ENCODE measurements at regions not wholly inside any gene's neighbourhood (a gene's known extent, or its start where the extent isn't known, plus 50 kb on each side); places are given as distances from the start of the nearest gene placed in this dataset.
"Not testable (repeated sequence)": the region's sequence is repeated elsewhere in the genome, so short reads cannot be mapped to it uniquely, and the experiment has no call there.

DNA sequence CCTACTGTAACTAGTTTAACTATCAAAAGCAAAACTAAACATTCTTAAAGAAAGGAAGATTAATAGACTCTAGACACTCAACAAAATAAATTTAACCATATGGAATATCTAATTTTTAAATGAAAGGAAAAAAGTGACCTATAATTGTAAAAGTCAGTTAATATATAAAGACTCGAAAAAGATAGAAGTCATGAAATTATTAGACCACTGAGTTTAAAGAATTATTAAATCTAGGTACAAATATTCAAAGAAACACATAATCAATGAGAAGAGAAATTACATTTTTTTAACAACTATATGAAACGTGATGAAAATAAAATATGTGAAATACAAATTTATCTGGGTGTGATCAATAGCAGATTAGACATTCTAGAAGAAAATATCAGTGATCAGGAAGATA lies 706.8 kb upstream of the PCDH20 start:
- Mint-ChIP-seq H3K9me3 (no peaks in the 10 kb centered on the region), H3K36me3 (ENCODE audit: low read depth) (no peaks in the 10 kb centered on the region), H3K4me1 (no peaks in the 10 kb centered on the region), H3K4me3 (no peak overlapping the region), H3K27me3 (ENCODE audit: low read depth, poor library complexity) (no peaks in the 10 kb centered on the region), H3K27ac (no peak overlapping the region)
- DNase-seq, result no peak
- TF ChIP-seq, protein P1, sequence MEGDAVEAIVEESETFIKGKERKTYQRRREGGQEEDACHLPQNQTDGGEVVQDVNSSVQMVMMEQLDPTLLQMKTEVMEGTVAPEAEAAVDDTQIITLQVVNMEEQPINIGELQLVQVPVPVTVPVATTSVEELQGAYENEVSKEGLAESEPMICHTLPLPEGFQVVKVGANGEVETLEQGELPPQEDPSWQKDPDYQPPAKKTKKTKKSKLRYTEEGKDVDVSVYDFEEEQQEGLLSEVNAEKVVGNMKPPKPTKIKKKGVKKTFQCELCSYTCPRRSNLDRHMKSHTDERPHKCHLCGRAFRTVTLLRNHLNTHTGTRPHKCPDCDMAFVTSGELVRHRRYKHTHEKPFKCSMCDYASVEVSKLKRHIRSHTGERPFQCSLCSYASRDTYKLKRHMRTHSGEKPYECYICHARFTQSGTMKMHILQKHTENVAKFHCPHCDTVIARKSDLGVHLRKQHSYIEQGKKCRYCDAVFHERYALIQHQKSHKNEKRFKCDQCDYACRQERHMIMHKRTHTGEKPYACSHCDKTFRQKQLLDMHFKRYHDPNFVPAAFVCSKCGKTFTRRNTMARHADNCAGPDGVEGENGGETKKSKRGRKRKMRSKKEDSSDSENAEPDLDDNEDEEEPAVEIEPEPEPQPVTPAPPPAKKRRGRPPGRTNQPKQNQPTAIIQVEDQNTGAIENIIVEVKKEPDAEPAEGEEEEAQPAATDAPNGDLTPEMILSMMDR (IDR thresholded peaks at IDR 0.05), result no peak

GRCh38 chr13:62119739-62120700 lies 704.4 kb upstream of the PCDH20 start:
- Mint-ChIP-seq H3K27ac (no peak overlapping the region), H3K9me3 (no peaks in the 10 kb centered on the region), H3K4me3 (no peak overlapping the region), H3K36me3 (ENCODE audit: low read depth) (no peaks in the 10 kb centered on the region), H3K27me3 (ENCODE audit: low read depth, poor library complexity) (peaks cover 3% of the 10 kb centered on the region), H3K4me1 (no peaks in the 10 kb centered on the region)
- DNase-seq, result no peak
- TF ChIP-seq, protein P1 (IDR thresholded peaks at IDR 0.05), result no peak

GRCh38 chr13:62115831-62116230 lies 700.2 kb upstream of the PCDH20 start:
- DNase-seq, result no peak
- no peak overlapping the region for H3K27ac Mint-ChIP-seq
- H3K27me3 Mint-ChIP-seq (ENCODE audit: low read depth, poor library complexity), result peaks cover 3% of the 10 kb centered on the region
- no peak overlapping the region for H3K4me3 Mint-ChIP-seq
- TF ChIP-seq, protein P1 (IDR thresholded peaks at IDR 0.05), result no peak
- H3K4me1 Mint-ChIP-seq, result no peaks in the 10 kb centered on the region
- H3K9me3 Mint-ChIP-seq, result no peaks in the 10 kb centered on the region
- no peaks in the 10 kb centered on the region for H3K36me3 Mint-ChIP-seq (ENCODE audit: low read depth)

- Mint-ChIP-seq H3K27me3 (ENCODE audit: low read depth, poor library complexity) (peaks cover 3% of the 10 kb centered on the region), H3K27ac (no peak overlapping the region), H3K36me3 (ENCODE audit: low read depth) (no peaks in the 10 kb centered on the region), H3K4me1 (no peaks in the 10 kb centered on the region), H3K9me3 (no peaks in the 10 kb centered on the region), H3K4me3 (no peak overlapping the region)
- DNase-seq, result no peak
- TF ChIP-seq, protein P1 (IDR thresholded peaks at IDR 0.05), result no peak
Measured at GRCh38 chr13:62113179-62113578, 697.5 kb upstream of the PCDH20 start.

- no peak for DNase-seq
- no peaks in the 10 kb centered on the region for H3K9me3 Mint-ChIP-seq
- peaks cover under 1% of the 10 kb centered on the region for H3K27me3 Mint-ChIP-seq (ENCODE audit: low read depth, poor library complexity)
- H3K27ac Mint-ChIP-seq, result no peak overlapping the region
- no peaks in the 10 kb centered on the region for H3K4me1 Mint-ChIP-seq
- no peak overlapping the region for H3K4me3 Mint-ChIP-seq
- H3K36me3 Mint-ChIP-seq (ENCODE audit: low read depth), result no peaks in the 10 kb centered on the region
- TF ChIP-seq, protein P1 (IDR thresholded peaks at IDR 0.05), result no peak
Measured at GRCh38 chr13:62110079-62110478, 694.4 kb upstream of the PCDH20 start.

- H3K9me3 Mint-ChIP-seq; H3K27me3 Mint-ChIP-seq (ENCODE audit: low read depth, poor library complexity); H3K4me1 Mint-ChIP-seq; H3K36me3 Mint-ChIP-seq (ENCODE audit: low read depth); H3K4me3 Mint-ChIP-seq; H3K27ac Mint-ChIP-seq; DNase-seq: not testable (repeated sequence)
Measured at GRCh38 chr13:62104136-62104535, 688.5 kb upstream of the PCDH20 start.
